HG03558 (cell line): ENCODE measurements at regions not wholly inside any gene's neighbourhood (a gene's known extent, or its start where the extent isn't known, plus 50 kb on each side); places are given as distances from the start of the nearest gene placed in this dataset.

Source experiments
- ATAC-seq: cut with Tn5 transposase; IDR thresholded peaks from one replicate; pipeline ENCODE4 v1.9.1; 2021; ENCODE audit warnings: moderate number of reproducible peaks; ENCODE audit not compliant: unreplicated experiment; ENCODE audit errors: extremely low read depth

- ATAC-seq: no peak
These were observed 505.9 kb downstream of the FLRT2 start for GRCh38 chr14:86035882-86036281.

GRCh38 chr14:86027990-86028389 lies 498.0 kb downstream of the FLRT2 start:
- ATAC-seq: no peak

- ATAC-seq: no peak
These were observed 497.2 kb downstream of the FLRT2 start for GRCh38 chr14:86027144-86027543.

GRCh38 chr14:86022031-86022629 lies 492.2 kb downstream of the FLRT2 start:
- no peak for ATAC-seq

GRCh38 chr14:86020841-86021240 lies 490.9 kb downstream of the FLRT2 start:
- no peak for ATAC-seq

- ATAC-seq: no peak
These were observed 486.0 kb downstream of the FLRT2 start for GRCh38 chr14:86015941-86016340.

GRCh38 chr14:86015511-86015910 lies 485.6 kb downstream of the FLRT2 start:
- no peak for ATAC-seq

GRCh38 chr14:86013641-86014040 lies 483.7 kb downstream of the FLRT2 start:
- no peak for ATAC-seq

GRCh38 chr14:86012461-86012860 lies 482.5 kb downstream of the FLRT2 start:
- no peak for ATAC-seq

GRCh38 chr14:86003998-86004397 lies 474.1 kb downstream of the FLRT2 start:
- no peak for ATAC-seq

GRCh38 chr14:85996551-85996950 lies 466.6 kb downstream of the FLRT2 start:
- no peak for ATAC-seq

- no peak for ATAC-seq
These were observed 461.2 kb downstream of the FLRT2 start for GRCh38 chr14:85991156-85991555.

GRCh38 chr14:85987907-85988306 lies 458.0 kb downstream of the FLRT2 start:
- ATAC-seq: no peak

- no peak for ATAC-seq
These were observed 457.3 kb downstream of the FLRT2 start for GRCh38 chr14:85987292-85987691.

- no peak for ATAC-seq
These were observed 448.8 kb downstream of the FLRT2 start for GRCh38 chr14:85978582-85979250.

GRCh38 chr14:85974602-85975001 lies 444.7 kb downstream of the FLRT2 start:
- no peak for ATAC-seq

GRCh38 chr14:85963486-85963885 lies 433.5 kb downstream of the FLRT2 start:
- ATAC-seq: no peak

GRCh38 chr14:85960756-85961155 lies 430.8 kb downstream of the FLRT2 start:
- ATAC-seq: no peak

- no peak for ATAC-seq
These were observed 429.1 kb downstream of the FLRT2 start for GRCh38 chr14:85959063-85959462.

GRCh38 chr14:85958069-85958468 lies 428.1 kb downstream of the FLRT2 start:
- ATAC-seq: no peak

- ATAC-seq: no peak
These were observed 423.3 kb downstream of the FLRT2 start for GRCh38 chr14:85953265-85953664.

- no peak for ATAC-seq
These were observed 418.2 kb downstream of the FLRT2 start for GRCh38 chr14:85948153-85948552.
